Right lobe of liver (tissue), 4 donors: ENCODE measurements at regions not wholly inside any gene's neighbourhood (a gene's known extent, or its start where the extent isn't known, plus 50 kb on each side); places are given as distances from the start of the nearest gene placed in this dataset.

ENCODE experiments used
- CTCF ChIP-seq, 4 donors: fragments of 200-600 bp in 3 of 4; fragments of 450-650 bp in 1 of 4; IDR thresholded peaks; one replicate each; pipeline versions ENCODE4 v1.5.1 to v1.8.0; 2016 to 2022; ENCODE audit warnings: antibody characterized with exemption in 4 of 4, mild to moderate bottlenecking in 2 of 4
- POLR2A ChIP-seq: fragments of 450-650 bp; IDR thresholded peaks from one replicate; pipeline ENCODE4 v1.6.1; 2017; ENCODE audit warnings: antibody characterized with exemption, mild to moderate bottlenecking
- donor health status: DM: no; HTN: no; CAD: no.
- donor health status: DM: no; HTN: no; CAD: no.
- donor health status: DM: no; HTN: yes; CAD: no.

GRCh38 chr2:189327879-189328847 is 113.1 kb upstream of the WDR75 start:
- no peak for TF ChIP-seq CTCF (IDR thresholded peaks at IDR 0.05)
- no peak for TF ChIP-seq POLR2A
